DLD1 (cell line): ENCODE measurements at regions not wholly inside any gene's neighbourhood (a gene's known extent, or its start where the extent isn't known, plus 50 kb on each side); places are given as distances from the start of the nearest gene placed in this dataset.

Experiments
- in situ Hi-C: cut with HindIII; loops from 2 replicates; pipeline ENCODE4 v1.10.0; 2017; ENCODE audit warnings: low sequenced_read_pairs

DNA sequence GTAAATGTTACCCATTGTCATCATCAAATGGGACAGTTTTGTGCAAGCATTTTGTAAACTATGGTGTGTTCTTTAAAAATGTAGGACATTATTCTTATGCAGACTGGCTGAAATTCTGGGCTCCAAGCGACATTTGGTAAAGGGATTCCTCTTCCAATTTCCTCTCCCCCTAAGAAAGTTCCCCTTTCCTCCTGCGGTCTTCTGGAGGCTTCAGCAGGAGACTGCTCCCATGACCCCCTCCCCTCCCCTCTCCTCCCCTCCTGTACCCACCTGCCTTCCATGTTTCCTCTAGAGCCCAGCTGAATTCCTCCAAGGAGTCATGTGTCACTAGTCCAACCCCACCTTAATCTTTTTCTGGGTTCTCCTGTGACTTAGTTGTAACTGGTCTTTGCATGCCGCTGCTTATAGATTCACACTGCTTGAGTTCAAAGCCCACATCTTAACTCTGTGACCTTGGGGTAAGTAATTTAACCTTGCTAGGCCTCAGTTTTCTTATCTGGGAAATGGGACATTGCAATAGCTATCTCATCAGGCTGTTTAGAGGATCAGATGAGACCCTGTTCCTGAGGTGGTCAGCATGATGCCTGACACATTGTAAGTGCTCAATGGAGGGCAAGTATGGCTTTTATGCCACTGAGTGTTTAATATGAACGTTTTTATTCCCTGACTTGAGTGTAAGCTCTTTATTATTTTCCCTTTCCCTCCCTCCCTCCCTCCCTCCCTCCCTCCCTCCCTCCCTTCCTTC lies 69.9 kb upstream of the WDR26 start:
- in situ Hi-C loops: loop anchor here (25.0 kb wide), 1 partner anchor 108 kb away; the partner anchor contains the start of gene CNIH3

DNA sequence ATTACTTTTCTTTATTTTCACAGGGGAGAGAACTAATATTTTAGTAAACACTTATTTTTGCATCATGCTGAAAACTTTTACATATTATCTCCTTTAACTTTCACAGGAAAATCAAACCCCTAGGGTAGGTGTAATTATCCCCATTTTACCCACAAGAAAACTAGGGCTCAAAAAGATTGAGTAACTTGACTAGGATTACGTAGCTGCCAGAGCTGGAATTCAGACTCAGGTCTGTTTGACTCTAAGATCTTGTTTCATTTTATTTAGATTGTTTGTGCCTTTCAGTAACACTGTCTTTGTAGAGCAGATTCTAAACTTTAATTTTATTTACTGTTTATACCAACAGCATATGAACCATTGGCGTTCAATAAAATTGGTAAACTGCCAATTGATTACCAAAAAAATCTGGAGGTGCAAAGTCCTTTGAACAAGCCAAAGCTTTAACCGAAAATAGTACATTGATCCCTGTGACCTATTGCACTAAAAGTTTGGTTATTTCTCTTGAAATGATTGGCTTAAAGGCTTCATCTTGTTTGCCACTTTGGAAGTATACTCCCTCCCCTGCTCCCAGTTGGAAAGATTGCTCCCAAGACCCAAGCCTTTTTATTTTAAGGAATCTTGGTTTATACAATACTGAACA lies 71.0 kb upstream of the WDR26 start:
- in situ Hi-C loops: loop anchor here (25.0 kb wide), 1 partner anchor 107 kb away; the partner anchor contains the start of gene CNIH3

DNA sequence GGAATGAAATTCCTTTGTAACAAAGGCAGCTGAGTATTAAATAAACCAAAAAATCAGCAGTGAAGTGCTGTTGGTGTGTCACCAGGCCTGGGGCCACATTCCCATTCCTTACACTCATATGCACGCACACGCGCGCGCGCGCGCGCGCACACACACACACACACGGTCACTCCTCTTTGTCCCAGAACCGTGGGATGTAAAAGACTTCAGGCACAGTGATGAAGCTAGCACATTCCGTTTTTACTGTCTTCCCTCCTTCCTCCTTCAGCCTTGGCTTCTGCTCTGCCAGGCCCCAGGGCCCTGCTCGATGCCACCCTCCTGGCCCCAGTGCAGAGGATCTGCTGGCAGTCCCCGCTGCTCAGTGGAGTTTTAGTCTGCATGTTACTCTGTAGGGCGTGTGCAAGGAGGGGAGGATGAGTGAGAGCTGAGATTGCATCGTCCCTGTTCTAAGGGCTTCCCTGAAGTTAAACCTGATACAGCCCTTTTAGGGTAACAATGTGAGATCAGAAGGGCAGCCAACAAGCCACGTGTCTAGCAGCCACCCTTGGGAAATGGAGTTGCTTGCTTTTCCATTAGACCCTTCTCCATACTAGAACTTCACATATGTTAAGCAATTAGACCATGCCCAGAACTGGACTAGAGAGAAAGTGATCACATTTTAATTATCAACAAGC lies 71.7 kb upstream of the WDR26 start:
- in situ Hi-C loops: loop anchor here (25.0 kb wide), 1 partner anchor 106 kb away; the partner anchor contains the start of gene CNIH3

DNA sequence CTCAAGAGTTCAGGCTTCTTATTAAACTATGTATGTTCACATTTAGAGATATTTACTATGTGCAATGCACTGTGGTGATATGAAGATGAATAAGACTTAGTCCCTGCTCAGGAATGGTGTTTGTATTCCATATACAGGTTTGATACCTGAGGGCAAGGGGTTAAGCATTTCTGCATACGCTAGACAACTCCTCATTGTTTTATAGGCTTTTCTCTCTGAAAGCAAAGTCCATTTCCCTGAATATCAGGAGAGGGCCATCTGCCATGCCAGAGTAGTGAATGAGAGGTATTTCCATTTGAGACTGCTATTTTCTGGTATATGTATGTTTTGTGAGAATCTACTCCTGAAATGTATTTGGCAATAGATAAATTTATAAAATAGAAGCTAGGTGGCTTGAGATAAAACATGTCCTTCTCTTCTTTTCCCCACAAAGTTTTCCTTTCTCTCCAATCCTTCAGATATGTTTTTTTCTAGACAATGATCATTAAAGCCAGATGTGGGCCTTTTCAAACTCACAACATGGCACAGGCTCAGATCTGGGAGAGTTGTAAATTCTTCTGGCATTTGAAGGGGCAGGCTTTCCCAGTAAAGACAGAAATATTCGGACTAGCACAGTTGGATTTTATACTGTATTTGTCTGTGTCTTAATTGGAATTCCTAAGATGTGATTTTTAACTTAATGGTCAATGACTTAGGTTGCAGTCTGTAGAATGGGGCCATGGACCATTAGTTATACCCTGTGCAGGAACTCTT lies 73.3 kb upstream of the WDR26 start:
- in situ Hi-C loops: loop anchor here (25.0 kb wide), 1 partner anchor 104 kb away; the partner anchor contains the start of gene CNIH3

DNA sequence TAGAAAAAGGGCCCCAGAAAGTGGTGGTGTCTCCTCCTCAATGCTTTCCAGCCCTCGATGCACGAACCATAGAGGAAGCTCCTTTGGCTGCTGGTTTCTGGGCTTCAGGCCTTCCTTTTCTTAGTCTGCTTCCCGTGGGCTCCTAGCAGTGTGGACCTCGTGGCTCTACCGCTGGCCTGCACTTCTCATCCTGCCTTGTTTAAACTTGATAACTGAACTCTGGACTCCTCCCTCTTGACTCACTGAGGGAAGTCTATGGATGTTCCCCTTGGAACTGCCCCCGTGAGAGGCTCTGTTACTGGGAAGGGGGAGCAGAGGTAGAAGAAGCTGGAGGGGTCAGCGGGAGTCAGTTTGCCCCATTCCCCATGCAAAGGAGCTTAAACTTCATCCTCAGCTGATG lies 75.3 kb upstream of the WDR26 start:
- in situ Hi-C loops: loop anchor here (25.0 kb wide), 1 partner anchor 102 kb away; the partner anchor contains the start of gene CNIH3

DNA sequence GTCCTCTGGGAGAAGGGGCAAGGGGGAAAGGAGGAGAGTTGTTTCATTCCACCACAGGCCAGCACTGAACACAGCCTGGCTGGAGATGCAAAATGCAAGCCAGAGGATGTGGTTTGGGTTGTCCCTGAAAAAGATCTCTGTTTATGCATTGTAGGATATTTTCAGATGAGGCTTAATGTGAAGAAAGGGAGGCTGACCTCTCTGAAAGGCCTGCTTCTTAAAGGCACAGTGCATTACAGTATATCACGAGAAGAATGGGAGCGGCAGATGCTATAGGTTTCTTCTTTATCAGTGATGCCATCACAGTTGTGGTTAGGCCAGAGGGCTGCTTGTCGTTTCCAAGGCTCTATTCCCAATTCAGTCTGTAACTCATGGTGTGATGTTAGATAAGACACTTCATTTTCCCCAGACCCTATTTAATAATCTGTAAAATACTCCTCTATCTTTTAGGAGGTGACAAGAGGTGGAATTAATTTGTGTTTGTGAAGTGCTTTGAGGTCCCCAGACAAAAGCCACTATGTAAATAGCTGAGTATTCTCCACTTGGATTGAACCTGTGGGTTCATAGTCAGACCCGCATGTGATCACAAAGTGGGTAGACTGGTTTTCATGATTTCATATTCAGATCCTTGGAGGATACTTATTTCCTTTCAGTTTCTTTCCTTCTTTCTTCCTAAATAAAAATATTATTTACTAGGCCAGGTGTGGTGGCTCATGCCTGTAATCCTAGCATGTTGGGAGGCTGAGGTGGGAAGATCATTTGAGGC lies 76.5 kb upstream of the WDR26 start:
- in situ Hi-C loops: loop anchor here (25.0 kb wide), 1 partner anchor 101 kb away; the partner anchor contains the start of gene CNIH3

DNA sequence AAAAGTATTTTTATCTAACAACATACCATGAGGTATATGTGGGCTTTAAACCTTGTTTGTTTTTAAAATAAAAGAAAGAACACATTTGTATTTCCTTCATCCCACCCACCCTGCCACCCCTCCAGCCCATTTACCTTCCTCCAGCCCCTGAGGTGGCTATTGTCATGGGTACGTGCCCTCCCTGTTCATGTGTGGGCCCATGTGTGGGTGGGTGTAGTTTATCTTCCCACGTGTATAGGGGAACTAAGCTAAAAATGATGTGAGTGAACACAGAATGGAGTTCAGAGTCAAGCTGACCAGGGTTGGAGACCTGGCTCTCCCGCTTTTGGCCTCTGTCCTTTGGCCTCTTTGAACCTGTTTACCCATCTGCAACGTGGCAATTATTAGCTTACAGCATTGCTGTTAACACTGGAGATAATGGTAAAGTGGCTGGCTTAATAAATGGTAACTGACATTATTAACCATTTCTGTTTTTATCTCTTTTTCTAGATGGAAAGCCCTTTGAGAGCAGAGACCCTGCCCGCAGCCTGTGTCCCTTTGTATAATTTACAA lies 78.1 kb upstream of the WDR26 start:
- in situ Hi-C loops: loop anchor here (25.0 kb wide), 1 partner anchor 100 kb away; the partner anchor contains the start of gene CNIH3

DNA sequence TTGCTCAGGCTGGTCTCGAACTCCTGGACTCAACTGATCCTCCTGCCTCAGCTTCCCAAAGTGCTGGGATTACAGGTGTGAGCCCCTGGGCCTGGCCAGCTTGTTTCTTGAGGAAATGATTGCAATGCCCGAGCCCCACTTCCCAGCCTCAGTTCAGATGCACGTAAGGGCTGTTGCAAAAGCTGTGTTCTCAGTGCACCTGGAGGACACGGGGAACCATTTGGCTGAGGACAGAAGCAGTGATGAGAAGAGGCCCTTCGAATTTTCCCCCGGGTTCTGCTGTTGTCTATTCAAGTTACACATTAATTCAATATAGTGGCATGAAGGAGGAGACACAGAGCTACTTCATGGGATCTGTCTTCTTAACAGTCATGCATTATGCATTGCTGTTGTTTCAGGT lies 78.8 kb upstream of the WDR26 start:
- in situ Hi-C loops: loop anchor here (25.0 kb wide), 1 partner anchor 99 kb away; the partner anchor contains the start of gene CNIH3

DNA sequence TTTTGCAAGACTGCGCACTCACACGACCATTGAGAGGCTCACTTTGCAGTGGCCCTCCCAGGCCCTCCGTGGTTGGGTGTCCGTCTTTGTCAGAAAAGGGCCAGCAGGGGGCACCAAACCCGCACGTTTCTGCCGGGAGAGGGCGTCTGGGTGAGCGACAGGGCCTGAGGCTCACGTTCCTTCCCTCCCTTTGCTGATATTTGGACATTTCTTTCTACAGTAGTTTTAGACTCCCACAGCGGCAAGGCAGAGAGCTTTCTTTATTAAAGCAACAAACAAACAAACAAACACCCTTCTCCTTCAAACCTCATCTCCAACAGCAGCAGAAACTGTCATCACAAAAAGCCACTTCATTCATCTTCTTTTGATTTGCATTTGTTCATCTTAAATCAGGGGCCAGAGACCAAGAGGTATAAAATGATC lies 79.2 kb upstream of the WDR26 start:
- in situ Hi-C loops: loop anchor here (25.0 kb wide), 1 partner anchor 99 kb away; the partner anchor contains the start of gene CNIH3

DNA sequence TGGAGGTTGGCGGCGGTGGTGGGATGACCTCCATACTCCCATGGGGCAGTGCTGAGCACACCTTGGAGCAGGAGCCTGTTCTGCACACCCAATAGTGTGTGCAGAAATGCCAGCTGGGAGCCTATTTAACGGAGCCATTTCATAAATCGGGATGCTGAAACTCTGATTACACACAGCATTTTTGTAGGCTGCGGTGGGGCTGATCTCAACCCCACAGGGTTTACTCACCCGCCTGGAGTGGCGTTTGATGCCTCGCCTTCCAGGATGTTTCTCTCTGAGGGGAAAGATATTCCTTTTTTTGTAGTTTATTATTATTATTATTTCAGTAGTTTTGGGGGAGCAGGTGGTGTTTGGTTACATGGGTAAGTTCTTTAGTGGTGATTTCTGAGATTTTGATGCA lies 82.6 kb upstream of the WDR26 start:
- in situ Hi-C loops: loop anchor here (25.0 kb wide), 1 partner anchor 95 kb away; the partner anchor contains the start of gene CNIH3

DNA sequence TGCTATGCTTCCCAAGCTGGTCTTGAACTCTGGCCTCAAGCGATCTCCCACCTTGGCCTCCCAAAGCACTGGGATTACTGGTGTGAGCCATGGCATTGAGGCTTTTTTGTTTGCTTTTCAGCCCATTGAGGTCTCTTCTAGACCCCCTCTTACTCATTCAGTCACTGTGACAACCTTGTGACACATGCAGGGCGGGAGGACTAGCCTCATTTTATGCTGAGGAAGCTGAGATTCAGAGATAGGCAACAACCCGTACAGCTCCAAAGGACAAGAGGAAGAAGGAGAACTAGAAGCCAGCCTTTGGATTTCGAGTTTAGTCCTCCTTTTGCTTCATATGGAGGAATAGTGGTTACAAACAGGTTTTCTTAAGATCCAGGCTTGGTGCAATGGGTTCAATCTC lies 83.9 kb upstream of the WDR26 start:
- in situ Hi-C loops: loop anchor here (25.0 kb wide), 1 partner anchor 94 kb away; the partner anchor contains the start of gene CNIH3

DNA sequence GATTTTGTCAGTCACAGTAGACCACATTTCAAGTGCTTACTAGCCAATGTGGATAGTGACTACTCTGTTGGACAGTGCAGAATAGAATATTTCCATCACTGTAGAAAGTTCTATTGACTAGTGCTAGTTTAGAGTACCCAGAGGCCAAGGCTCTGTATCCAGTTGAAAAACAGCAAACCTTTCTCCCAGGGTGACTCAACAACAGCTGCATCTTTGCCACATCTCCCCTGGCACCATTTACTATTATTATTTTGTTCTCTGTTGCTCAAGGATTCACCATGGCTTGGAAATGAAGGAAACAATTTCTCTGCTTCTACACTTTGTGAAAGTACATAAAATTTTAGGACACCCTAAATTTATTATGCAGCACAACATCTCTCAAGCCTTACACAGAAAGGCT lies 85.3 kb upstream of the WDR26 start:
- in situ Hi-C loops: loop anchor here (25.0 kb wide), 1 partner anchor 92 kb away; the partner anchor contains the start of gene CNIH3

DNA sequence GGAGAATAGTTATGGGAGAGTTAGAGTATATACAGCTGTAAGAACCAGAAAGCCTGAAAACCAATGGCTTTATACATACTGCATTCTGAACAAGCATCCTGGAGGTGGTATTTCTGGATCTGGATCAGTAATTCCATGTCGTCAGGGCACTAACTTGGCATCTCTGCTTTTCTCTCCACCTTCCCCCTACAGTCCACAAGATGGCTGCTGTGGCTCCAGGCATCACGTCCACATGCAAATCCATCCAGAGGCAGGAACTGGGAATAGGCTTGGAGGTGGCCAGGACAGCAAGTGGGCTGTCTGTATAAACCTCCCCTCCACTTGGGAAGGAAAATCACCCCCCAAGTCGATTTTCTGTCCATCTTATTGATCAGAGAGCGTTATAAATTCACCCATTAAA lies 86.2 kb upstream of the WDR26 start:
- in situ Hi-C loops: loop anchor here (25.0 kb wide), 1 partner anchor 91 kb away; the partner anchor contains the start of gene CNIH3

DNA sequence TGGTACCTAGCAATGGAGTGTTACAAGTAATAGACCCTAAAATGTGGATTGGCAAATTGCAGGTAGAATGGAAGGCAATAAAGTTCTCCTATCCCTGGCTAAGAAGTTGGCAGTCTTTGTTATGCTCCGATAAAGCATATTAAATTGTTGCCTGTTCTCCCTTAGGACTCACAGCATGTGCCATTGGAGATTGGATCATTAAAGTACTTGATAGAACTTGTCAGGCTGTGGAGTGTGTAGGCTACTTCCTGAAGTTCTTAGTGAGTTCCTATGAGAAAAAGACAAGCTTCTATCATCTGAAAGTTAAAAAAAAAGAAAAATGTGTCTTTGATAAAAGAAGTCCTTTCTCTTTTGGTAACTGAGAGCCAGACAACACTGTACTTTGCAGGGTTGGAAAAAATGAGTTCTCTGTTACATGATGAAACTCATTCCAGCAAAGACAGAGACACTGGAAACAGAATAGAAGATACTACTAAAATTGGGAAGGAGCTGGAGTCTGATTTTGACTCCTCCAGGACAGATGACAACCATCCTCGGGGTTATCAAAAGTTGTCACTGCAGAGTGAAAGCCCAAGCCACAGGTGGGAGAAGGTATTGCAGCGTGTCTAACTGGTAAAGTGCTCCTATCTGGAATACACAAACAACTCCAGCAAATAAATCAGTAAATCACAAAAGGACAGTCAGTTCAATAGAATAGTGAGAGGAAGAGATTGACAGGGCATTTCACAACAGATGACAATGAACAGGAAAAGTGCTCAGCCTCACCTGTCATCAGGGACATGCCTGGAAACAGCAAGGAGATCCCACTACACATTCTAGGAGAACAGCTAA lies 87.5 kb upstream of the WDR26 start:
- in situ Hi-C loops: loop anchor here (25.0 kb wide), 1 partner anchor 90 kb away; the partner anchor contains the start of gene CNIH3

DNA sequence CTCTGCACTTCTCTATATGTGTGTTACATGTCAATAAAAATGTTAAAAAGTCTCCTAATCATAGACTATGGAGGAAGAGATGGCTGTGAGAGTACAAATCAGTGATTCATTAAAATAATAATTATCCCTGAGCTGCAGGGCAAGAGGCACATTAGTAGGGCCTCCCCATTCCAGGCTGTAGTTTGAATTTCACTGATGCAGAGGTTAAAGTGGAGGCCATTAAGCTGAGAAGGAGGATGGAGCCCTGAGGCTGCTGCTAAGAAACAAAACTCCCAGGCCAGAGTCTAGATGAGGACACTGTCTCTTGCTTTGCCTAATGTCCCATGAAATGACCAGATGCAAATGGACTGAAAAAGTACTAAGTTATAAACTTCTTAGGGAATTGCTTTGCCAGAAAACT lies 89.1 kb upstream of the WDR26 start:
- in situ Hi-C loops: loop anchor here (25.0 kb wide), 1 partner anchor 89 kb away; the partner anchor contains the start of gene CNIH3

DNA sequence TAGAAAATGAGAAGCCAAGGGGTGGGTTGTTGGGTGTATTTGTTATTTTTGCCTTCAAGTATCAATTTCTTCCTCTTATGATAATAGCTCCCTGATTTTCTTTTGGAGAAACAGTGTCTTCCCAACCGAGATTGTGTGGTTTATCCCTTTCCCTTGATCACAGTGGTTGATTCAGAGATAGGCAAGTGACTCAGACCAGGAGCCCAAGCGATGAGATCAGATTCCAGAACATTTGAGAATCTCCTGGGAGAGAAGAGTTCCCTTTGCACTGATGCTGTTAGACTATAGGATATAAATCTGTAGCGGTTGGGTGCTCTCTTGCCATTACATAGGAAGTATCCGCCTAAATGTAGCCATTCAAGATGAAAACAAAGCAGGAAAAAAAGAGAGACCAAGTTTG lies 90.1 kb upstream of the WDR26 start:
- in situ Hi-C loops: loop anchor here (25.0 kb wide), 1 partner anchor 88 kb away; the partner anchor contains the start of gene CNIH3

DNA sequence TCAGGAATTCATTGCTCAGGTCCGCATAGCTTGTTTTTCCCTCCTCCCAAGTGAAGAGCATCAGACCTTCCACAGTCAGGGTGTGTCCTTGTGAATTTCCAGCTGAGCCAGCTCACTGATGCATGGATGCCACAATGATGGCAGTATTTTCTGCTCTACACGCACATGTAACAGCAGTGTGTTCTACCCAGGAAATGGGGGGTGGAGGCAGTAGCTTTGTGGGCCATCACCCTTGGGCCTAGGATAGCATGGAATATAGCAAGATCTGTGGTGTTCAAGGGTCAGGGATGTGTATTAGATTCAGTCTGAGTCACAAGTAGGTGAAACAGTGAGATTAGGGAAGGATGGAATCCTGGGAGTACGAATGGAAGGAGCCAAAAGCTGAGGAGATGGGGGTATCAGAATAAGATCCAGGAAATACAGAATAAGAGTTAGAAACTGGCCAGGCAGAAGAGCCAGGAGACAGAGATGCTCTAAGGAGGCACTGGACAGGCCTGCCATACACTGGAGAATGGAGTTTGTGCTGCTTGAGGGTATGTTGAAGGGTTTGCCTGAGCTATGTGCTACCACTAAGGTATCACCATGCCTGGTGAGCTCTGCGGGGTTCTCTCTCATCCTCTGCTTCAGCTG lies 90.6 kb upstream of the CNIH3 start:
- in situ Hi-C loops: no loop called here

DNA sequence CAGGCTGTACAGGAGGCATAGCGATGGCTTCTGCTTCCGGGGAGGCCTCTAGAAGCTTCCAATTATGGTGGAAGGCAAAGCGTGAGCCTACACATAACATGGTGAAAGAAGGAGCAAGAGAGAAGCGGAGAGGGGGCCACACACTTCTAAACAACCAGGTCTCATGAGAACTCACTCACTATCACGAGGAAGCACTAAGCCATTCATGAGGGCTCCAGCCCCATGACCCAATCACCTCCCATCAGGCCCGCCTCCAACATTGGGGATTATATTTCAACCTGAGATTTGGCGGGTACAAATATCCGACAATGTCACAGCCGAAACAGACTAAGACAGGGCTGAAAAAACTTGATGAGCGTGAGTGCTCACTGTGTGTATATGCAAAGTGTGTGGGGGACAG lies 89.3 kb upstream of the CNIH3 start:
- in situ Hi-C loops: no loop called here
